ENCODE measurements at regions not wholly inside any gene's neighbourhood (a gene's known extent, or its start where the extent isn't known, plus 50 kb on each side); places are given as distances from the start of the nearest gene placed in this dataset.

DNA sequence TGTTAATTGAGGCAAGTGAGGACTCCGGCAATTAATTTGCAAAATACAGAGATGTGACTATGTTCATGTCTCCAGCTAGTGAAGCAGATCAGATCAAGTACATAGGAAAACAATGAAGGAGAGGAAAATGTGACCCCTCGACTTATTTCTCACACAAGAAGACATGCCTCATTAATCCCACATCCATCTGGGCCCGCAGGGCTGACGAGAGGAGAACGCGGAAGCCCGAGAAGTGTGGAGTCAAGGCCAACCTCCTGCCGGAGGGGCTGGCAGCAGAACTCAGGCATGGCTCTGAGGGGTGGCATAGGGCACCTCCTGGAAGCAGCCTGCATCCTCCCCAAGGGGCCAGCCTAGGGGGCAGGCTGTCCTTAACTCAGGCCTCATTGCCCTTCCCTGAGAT lies 54.4 kb downstream of the ZNF503 start:
- DNase-seq (ENCODE audit: low read depth in 2 of 2), result no peak

DNA sequence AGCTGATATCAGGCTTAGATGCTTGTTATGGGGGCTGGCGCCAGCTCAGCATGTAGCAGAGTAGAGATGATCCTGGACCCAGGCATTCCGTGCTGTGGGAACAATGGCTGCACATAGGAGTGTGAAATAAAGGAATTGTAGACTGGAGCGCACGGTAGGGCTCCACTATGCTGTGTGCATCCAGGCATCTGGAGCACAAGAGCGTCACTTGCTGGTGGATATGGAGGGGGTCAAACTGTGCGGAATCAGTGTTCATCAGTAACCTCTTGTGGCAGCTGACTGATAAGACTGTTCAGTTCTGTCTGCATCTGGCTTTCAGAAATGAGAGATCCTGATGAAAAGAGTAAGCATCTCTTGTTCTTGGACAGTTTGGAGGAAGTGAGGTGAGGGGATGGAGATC lies 55.8 kb downstream of the ZNF503 start:
- DNase-seq (ENCODE audit: low read depth in 2 of 2), result no peak

- no peak for DNase-seq (ENCODE audit: low read depth in 2 of 2)
These were observed 57.4 kb downstream of the ZNF503 start for GRCh38 chr10:75344170-75344569.

GRCh38 chr10:75342397-75342796 lies 59.2 kb downstream of the ZNF503 start:
- no peak for DNase-seq (ENCODE audit: low read depth in 2 of 2)

GRCh38 chr10:75335983-75336382 lies 65.6 kb downstream of the ZNF503 start:
- no peak for DNase-seq (ENCODE audit: low read depth in 2 of 2)

- no peak for DNase-seq (ENCODE audit: low read depth in 2 of 2)
These were observed 66.4 kb downstream of the ZNF503 start for GRCh38 chr10:75335191-75335590.

GRCh38 chr10:75334720-75335119 lies 66.8 kb downstream of the ZNF503 start:
- DNase-seq (ENCODE audit: low read depth in 2 of 2), result no peak

- no peak for DNase-seq (ENCODE audit: low read depth in 2 of 2)
These were observed 69.5 kb downstream of the ZNF503 start for GRCh38 chr10:75332081-75332480.

GRCh38 chr10:75331081-75331480 lies 70.5 kb downstream of the ZNF503 start:
- DNase-seq (ENCODE audit: low read depth in 2 of 2), result no peak

GRCh38 chr10:75329190-75329745 lies 72.3 kb downstream of the ZNF503 start:
- no peak for DNase-seq (ENCODE audit: low read depth in 2 of 2)

GRCh38 chr10:75326306-75326705 lies 75.3 kb downstream of the ZNF503 start:
- no peak for DNase-seq (ENCODE audit: low read depth in 2 of 2)

GRCh38 chr10:75319274-75319673 lies 82.3 kb downstream of the ZNF503 start:
- DNase-seq (ENCODE audit: low read depth in 2 of 2), result no peak

DNA sequence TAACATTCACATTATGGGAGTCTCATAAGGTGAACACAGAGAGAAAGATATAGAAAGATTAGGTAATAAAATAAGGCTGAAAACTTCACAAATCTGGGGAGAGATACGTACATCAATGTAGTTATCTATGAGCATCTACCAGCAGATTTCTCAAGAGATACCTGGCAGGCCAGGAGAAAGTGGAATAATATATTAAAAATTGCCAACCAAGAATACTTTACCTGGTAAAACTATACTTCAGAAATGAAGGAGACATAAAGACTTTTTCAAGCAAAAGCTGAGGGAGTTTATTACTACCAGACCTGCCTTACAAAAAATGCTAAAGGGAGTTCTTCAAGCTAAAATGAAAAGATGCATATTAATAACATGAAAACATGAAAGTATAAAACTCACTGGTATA lies 78.8 kb upstream of the COMTD1 start:
- DNase-seq (ENCODE audit: low read depth in 2 of 2), result no peak

DNA sequence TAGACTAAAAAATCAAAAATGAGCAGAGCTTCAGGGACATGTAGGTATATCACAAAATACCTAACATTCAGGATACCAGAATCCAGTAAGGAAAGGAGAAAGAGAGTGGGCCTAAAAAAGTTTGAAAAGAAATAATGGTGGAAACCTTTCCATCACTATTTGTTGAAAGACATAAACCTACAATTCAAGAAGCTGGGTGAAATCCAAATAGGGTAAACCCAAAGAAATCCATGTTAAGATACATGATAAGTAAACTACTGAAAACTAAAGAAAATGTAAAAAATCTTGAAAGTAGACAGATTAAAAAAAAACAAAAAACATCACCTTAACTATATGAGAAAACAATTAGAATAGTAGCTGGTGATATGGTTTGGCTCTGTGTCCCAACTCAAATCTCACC lies 76.7 kb upstream of the COMTD1 start:
- no peak for DNase-seq (ENCODE audit: low read depth in 2 of 2)

- DNase-seq (ENCODE audit: low read depth in 2 of 2), result no peak
These were observed 69.9 kb upstream of the COMTD1 start for GRCh38 chr10:75305675-75306074.

DNA sequence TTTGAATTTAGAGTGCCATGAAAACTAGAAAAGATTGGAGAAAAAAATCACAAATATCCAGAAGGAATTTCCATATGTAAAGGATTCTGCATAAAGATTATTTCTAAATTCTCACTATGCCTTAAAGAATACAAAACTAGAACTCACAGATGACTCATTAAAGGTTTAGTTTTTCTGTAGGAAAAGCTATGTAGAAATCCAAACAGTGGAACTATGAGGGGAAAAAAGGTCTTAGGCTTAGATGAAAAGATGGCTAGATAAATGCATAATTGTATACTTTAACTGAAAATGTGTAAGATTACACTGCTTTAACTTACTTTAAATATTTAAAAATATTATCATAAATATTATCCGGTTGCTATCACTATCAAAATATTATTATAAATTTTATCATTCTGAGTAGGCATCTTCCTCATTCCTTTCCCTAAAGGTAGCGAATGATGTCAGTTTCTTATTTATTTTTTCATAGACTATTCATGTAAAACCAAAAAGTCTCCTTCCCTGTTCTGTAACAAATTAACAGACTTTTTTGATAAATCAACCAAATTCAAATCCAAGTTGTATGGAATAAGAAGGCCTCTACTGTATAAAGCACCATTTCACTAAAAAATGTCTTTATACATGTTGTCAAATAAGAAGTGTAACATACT lies 69.1 kb upstream of the COMTD1 start:
- no peak for DNase-seq (ENCODE audit: low read depth in 2 of 2)

DNA sequence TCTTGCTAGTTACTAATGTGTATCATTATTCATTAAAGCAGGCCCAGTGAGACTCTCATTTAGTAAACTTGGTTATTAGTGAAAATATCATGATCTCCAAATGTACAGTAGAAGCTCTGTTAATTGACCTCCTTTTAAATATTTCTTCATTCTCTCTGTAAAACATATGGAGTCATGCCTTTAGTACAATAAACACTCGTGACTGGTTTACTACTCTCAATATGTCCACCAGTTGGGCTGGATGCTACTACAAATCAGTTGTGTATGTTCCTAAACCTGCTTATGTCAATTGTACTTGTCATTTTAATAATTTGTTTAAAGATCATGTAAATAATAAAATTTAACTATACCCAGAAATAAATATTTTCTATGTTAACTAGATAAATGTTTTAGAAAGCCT lies 68.6 kb upstream of the COMTD1 start:
- DNase-seq (ENCODE audit: low read depth in 2 of 2), result no peak

DNA sequence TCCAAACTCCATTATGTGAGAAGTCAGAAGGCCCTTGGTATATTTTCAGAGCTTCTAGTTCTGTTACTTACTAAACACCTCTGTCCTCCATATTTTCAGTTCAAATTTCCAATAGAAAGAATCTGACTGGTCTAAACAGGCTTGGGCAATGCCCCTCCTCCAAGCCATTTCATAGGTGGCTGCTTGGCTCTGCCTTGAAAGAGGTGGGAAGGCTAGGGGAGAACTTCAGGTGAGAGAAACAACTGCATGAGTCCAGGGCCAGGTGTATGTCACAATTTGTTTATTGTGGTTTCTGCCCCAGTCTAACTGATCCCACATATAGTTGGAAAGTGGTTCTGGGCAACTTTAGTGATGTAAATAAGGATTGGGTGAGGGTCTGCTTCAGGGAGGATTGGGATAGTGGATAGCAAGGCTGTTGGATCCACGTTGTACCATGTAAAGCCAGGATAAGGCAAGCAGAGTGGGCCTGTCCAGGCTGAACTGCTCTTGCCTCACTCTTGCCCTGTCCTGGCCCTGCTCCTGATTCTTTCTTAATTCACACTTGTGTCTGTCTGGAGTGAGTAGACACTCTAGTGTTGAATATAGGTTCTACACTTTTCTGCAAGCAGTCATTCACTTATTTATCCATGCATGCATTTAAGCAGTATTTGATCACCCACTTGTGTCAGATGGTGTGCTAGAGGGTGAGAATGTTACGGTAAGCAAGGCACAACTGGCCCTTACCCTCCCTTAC lies 67.5 kb upstream of the COMTD1 start:
- no peak for DNase-seq (ENCODE audit: low read depth in 2 of 2)

GRCh38 chr10:75302029-75302428 lies 66.3 kb upstream of the COMTD1 start:
- no peak for DNase-seq (ENCODE audit: low read depth in 2 of 2)

GRCh38 chr10:75297021-75297599 lies 61.4 kb upstream of the COMTD1 start:
- DNase-seq (ENCODE audit: low read depth in 2 of 2), result no peak

DNA sequence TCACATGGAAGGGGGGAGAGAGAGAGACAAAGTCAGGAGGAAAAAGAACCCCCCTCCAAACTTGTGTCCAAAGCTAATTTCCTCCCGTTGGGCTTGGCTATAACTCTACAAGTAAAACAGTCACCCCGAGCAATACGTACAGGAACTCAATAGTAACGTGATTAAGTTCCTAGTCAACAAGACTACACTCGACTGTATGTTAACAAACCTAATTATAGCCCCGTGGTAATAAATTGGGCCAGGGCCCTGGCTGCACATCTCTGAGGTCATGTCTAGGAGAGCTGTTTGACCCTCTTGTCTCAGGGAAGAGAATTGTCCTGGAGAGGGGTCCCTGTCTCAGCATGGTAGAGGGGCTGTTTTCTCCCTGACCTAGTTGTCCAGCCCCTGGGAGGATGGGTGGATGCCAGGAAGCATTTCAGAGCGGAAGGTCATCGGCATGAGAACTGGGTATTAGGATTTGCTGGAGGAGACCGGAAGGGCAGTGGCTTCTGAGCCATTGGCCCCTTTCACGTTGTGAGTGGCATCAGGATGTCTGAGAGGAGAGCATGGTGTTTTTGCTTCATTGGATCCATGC lies 60.2 kb upstream of the COMTD1 start:
- DNase-seq (ENCODE audit: low read depth in 2 of 2), result no peak

- DNase-seq (ENCODE audit: low read depth in 2 of 2), result peak; percentile 24 to 60
These were observed 59.3 kb upstream of the COMTD1 start for GRCh38 chr10:75294866-75295701.
